ENCODE measurements at regions not wholly inside any gene's neighbourhood (a gene's known extent, or its start where the extent isn't known, plus 50 kb on each side); places are given as distances from the start of the nearest gene placed in this dataset.

GRCh38 chr2:8278709-8279354, 403.0 kb upstream of the ID2 start:
- H3K9ac ChIP-seq (ENCODE audit: low read depth in 1 of 3, low read length in 3 of 3): no peak overlapping the region
- H3K27me3 ChIP-seq (ENCODE audit: control insufficient read depth in 3 of 3, insufficient read depth in 3 of 3, low read length in 3 of 3): no peaks in the 10 kb centered on the region
- peaks cover 2 to 3% (median 3%) of the 10 kb centered on the region in 3 donors for H3K4me1 ChIP-seq (ENCODE audit: control insufficient read depth in 3 of 3, insufficient read depth in 3 of 3, low read length in 3 of 3)
- no peak overlapping the region for H3K27ac ChIP-seq (ENCODE audit: low read depth, low read length)
- no peaks in the 10 kb centered on the region for H3K9me3 ChIP-seq (ENCODE audit: control insufficient read depth in 3 of 3, low read length in 3 of 3)
- H3K36me3 ChIP-seq (ENCODE audit: control insufficient read depth in 3 of 3, insufficient read depth in 3 of 3, low read length in 3 of 3): no peaks in the 10 kb centered on the region
- no peak overlapping the region for H3K4me3 ChIP-seq (ENCODE audit: low read length in 3 of 3)

GRCh38 chr2:8279506-8279905, 402.4 kb upstream of the ID2 start:
- H3K9ac ChIP-seq (ENCODE audit: low read depth in 1 of 3, low read length in 3 of 3): no peak overlapping the region
- H3K27me3 ChIP-seq (ENCODE audit: control insufficient read depth in 3 of 3, insufficient read depth in 3 of 3, low read length in 3 of 3): no peaks in the 10 kb centered on the region
- H3K4me1 ChIP-seq (ENCODE audit: control insufficient read depth in 3 of 3, insufficient read depth in 3 of 3, low read length in 3 of 3): peaks cover 2 to 3% (median 3%) of the 10 kb centered on the region in 3 donors
- H3K9me3 ChIP-seq (ENCODE audit: control insufficient read depth in 3 of 3, low read length in 3 of 3): no peaks in the 10 kb centered on the region
- H3K27ac ChIP-seq (ENCODE audit: low read depth, low read length): no peak overlapping the region
- H3K36me3 ChIP-seq (ENCODE audit: control insufficient read depth in 3 of 3, insufficient read depth in 3 of 3, low read length in 3 of 3): no peaks in the 10 kb centered on the region
- no peak overlapping the region for H3K4me3 ChIP-seq (ENCODE audit: low read length in 3 of 3)

GRCh38 chr2:8281234-8281633, 400.6 kb upstream of the ID2 start:
- H3K36me3 ChIP-seq (ENCODE audit: control insufficient read depth in 3 of 3, insufficient read depth in 3 of 3, low read length in 3 of 3): no peaks in the 10 kb centered on the region
- peaks cover 3 to 5% (median 3%) of the 10 kb centered on the region in 3 donors for H3K4me1 ChIP-seq (ENCODE audit: control insufficient read depth in 3 of 3, insufficient read depth in 3 of 3, low read length in 3 of 3)
- H3K9me3 ChIP-seq (ENCODE audit: control insufficient read depth in 3 of 3, low read length in 3 of 3): no peaks in the 10 kb centered on the region
- H3K27me3 ChIP-seq (ENCODE audit: control insufficient read depth in 3 of 3, insufficient read depth in 3 of 3, low read length in 3 of 3): no peaks in the 10 kb centered on the region
- H3K4me3 ChIP-seq (ENCODE audit: low read length in 3 of 3): no peak overlapping the region
- no peak overlapping the region for H3K9ac ChIP-seq (ENCODE audit: low read depth in 1 of 3, low read length in 3 of 3)
- H3K27ac ChIP-seq (ENCODE audit: low read depth, low read length): no peak overlapping the region

DNA sequence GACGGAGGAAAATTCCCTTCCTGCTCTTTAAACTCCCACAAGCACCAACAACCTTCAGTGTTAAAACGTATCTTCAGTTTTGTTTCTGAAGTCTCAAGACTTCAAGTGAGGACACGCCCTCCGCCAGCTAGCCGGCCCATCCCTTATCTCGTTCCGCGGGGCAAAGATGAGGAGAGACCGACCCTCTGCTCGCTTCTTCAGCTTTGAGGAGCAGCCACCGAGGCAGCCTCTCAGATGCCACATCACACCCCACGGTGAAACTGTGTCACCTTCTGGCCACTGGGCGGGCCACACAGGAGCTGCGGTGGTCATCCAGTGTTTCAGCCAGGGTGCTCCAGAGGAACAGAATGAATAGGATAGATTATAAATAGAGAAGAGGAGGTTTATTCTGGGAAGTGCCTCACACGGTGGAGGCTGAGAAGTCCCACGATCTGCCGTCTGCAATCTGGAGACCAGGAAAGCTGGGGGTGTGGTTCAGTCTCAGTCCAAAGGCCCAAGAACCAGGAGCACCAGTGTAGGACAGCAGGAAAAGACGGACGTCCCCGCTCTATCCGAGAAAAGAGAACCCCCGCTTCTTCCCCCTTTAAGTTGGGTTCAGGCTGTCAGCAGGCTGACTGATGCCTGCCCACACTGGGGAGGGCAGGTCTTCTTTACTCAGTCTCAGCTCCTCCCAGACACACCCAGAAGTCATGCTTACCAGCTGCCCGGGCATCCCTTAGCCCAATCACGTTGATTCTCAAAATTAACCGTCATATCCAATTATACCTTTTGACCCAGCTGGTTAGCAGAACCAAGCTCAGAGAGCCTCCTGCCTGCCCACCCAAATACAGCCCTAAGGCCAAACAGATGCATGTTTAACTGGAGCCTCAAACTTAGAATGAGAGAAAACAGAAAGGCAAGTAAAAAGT, 399.7 kb upstream of the ID2 start:
- Histone ChIP-seq H3K4me3 (ENCODE audit: low read length in 3 of 3) (no peak overlapping the region), H3K36me3 (ENCODE audit: control insufficient read depth in 3 of 3, insufficient read depth in 3 of 3, low read length in 3 of 3) (no peaks in the 10 kb centered on the region), H3K9me3 (ENCODE audit: control insufficient read depth in 3 of 3, low read length in 3 of 3) (no peaks in the 10 kb centered on the region), H3K27ac (ENCODE audit: low read depth, low read length) (no peak overlapping the region), H3K27me3 (ENCODE audit: control insufficient read depth in 3 of 3, insufficient read depth in 3 of 3, low read length in 3 of 3) (no peaks in the 10 kb centered on the region), H3K4me1 (ENCODE audit: control insufficient read depth in 3 of 3, insufficient read depth in 3 of 3, low read length in 3 of 3) (peaks cover 3 to 5% (median 3%) of the 10 kb centered on the region in 3 donors), H3K9ac (ENCODE audit: low read depth in 1 of 3, low read length in 3 of 3) (no peak overlapping the region)

DNA sequence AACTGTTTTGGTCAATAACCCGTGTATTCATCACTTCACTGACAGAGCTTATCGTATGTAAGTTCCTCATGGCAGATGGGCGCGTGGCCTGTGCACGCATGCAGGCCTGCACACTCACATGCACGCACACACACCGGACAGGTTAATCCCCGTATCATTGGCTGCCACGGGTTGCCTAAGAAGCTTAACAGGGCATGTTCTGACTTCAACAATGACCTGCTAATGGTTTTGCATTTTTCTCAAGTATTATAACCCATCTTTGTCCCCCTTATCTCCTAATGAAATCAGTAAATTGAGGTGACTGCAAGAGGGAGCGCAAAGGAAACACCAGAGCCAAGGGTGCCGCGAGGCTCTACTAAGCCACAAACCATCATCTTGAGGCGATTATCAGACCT, 399.0 kb upstream of the ID2 start:
- H3K9ac ChIP-seq (ENCODE audit: low read depth in 1 of 3, low read length in 3 of 3): no peak overlapping the region
- H3K36me3 ChIP-seq (ENCODE audit: control insufficient read depth in 3 of 3, insufficient read depth in 3 of 3, low read length in 3 of 3): no peaks in the 10 kb centered on the region
- no peak overlapping the region for H3K27ac ChIP-seq (ENCODE audit: low read depth, low read length)
- H3K27me3 ChIP-seq (ENCODE audit: control insufficient read depth in 3 of 3, insufficient read depth in 3 of 3, low read length in 3 of 3): no peaks in the 10 kb centered on the region
- H3K4me3 ChIP-seq (ENCODE audit: low read length in 3 of 3): no peak overlapping the region
- peaks cover 2 to 5% (median 3%) of the 10 kb centered on the region in 3 donors for H3K4me1 ChIP-seq (ENCODE audit: control insufficient read depth in 3 of 3, insufficient read depth in 3 of 3, low read length in 3 of 3)
- no peaks in the 10 kb centered on the region for H3K9me3 ChIP-seq (ENCODE audit: control insufficient read depth in 3 of 3, low read length in 3 of 3)

DNA sequence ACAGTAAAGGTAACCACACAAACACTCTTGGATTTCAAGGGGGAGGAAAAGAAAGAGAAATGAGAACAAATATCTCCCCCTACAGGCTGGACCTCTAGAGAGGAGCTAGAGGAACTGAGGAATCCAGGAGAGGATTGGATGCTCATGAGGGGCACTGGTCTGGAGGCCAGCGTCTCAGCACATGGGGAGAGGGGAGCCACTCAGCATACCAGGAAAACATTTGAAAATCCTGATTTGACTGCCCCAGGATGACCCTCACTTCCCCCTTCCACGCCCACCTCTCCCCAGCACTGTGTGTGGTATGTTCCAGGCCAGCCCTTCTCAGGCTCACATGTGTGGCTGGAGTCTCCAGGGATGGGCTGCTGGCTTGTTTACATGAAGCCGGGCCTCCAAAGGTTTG, 396.8 kb upstream of the ID2 start:
- Histone ChIP-seq H3K27ac (ENCODE audit: low read depth, low read length) (no peak overlapping the region), H3K4me3 (ENCODE audit: low read length in 3 of 3) (no peak overlapping the region), H3K36me3 (ENCODE audit: control insufficient read depth in 3 of 3, insufficient read depth in 3 of 3, low read length in 3 of 3) (no peaks in the 10 kb centered on the region), H3K9ac (ENCODE audit: low read depth in 1 of 3, low read length in 3 of 3) (no peak overlapping the region), H3K27me3 (ENCODE audit: control insufficient read depth in 3 of 3, insufficient read depth in 3 of 3, low read length in 3 of 3) (no peaks in the 10 kb centered on the region), H3K9me3 (ENCODE audit: control insufficient read depth in 3 of 3, low read length in 3 of 3) (no peaks in the 10 kb centered on the region), H3K4me1 (ENCODE audit: control insufficient read depth in 3 of 3, insufficient read depth in 3 of 3, low read length in 3 of 3) (peaks cover 0 to 3% (median 0%) of the 10 kb centered on the region in 3 donors)

DNA sequence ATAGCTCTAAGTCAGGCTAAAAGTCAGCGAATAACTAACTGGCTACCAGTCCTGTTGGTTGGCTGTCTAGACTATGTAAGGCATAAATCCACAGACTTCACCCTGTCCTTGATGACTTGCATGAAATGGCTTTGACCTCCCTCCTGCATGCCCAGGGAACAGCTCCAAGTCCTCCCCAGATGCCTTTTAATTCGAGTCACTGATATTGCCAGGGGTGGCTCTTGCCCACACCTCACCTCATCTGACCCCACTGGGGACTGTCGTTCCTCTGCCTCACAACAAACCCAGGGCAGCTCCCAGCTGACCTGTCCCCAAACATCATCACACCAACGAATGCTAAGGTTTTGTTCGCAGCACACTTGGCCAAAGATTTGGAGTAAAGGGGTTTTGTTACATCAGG, 396.0 kb upstream of the ID2 start:
- no peaks in the 10 kb centered on the region for H3K9me3 ChIP-seq (ENCODE audit: control insufficient read depth in 3 of 3, low read length in 3 of 3)
- no peak overlapping the region for H3K4me3 ChIP-seq (ENCODE audit: low read length in 3 of 3)
- no peak overlapping the region for H3K27ac ChIP-seq (ENCODE audit: low read depth, low read length)
- H3K9ac ChIP-seq (ENCODE audit: low read depth in 1 of 3, low read length in 3 of 3): no peak overlapping the region
- peaks cover 0 to 3% (median 0%) of the 10 kb centered on the region in 3 donors for H3K4me1 ChIP-seq (ENCODE audit: control insufficient read depth in 3 of 3, insufficient read depth in 3 of 3, low read length in 3 of 3)
- no peaks in the 10 kb centered on the region for H3K36me3 ChIP-seq (ENCODE audit: control insufficient read depth in 3 of 3, insufficient read depth in 3 of 3, low read length in 3 of 3)
- H3K27me3 ChIP-seq (ENCODE audit: control insufficient read depth in 3 of 3, insufficient read depth in 3 of 3, low read length in 3 of 3): no peaks in the 10 kb centered on the region

GRCh38 chr2:8288206-8288605, 393.6 kb upstream of the ID2 start:
- Histone ChIP-seq H3K9ac (ENCODE audit: low read depth in 1 of 3, low read length in 3 of 3) (no peak overlapping the region), H3K4me1 (ENCODE audit: control insufficient read depth in 3 of 3, insufficient read depth in 3 of 3, low read length in 3 of 3) (peaks cover 0 to 3% (median 0%) of the 10 kb centered on the region in 3 donors), H3K27ac (ENCODE audit: low read depth, low read length) (no peak overlapping the region), H3K9me3 (ENCODE audit: control insufficient read depth in 3 of 3, low read length in 3 of 3) (peaks cover 0 to 2% (median 0%) of the 10 kb centered on the region in 3 donors), H3K36me3 (ENCODE audit: control insufficient read depth in 3 of 3, insufficient read depth in 3 of 3, low read length in 3 of 3) (no peaks in the 10 kb centered on the region), H3K4me3 (ENCODE audit: low read length in 3 of 3) (no peak overlapping the region), H3K27me3 (ENCODE audit: control insufficient read depth in 3 of 3, insufficient read depth in 3 of 3, low read length in 3 of 3) (no peaks in the 10 kb centered on the region)

DNA sequence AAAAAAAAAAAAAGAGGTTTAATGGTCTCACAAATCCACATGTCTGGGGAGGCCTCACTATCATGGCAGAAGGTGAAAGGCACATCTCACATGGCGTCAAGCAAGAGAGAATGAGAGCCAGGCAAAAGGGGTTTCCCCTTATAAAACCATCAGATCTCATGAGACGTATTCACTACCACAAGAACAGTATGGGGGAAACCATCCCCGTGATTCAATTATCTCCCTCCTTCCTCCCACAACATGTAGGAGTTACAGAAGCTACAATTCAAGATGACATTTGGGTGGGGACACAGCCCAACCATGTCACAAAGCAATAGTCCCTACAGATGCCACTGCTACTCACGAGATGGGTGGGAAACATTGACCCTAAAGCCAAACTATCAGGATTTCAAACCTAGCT, 392.7 kb upstream of the ID2 start:
- Histone ChIP-seq H3K9me3 (ENCODE audit: control insufficient read depth in 3 of 3, low read length in 3 of 3) (peaks cover 0 to 2% (median 0%) of the 10 kb centered on the region in 3 donors), H3K27ac (ENCODE audit: low read depth, low read length) (no peak overlapping the region), H3K4me1 (ENCODE audit: control insufficient read depth in 3 of 3, insufficient read depth in 3 of 3, low read length in 3 of 3) (peaks cover 0 to 3% (median 0%) of the 10 kb centered on the region in 3 donors), H3K9ac (ENCODE audit: low read depth in 1 of 3, low read length in 3 of 3) (no peak overlapping the region), H3K4me3 (ENCODE audit: low read length in 3 of 3) (no peak overlapping the region), H3K27me3 (ENCODE audit: control insufficient read depth in 3 of 3, insufficient read depth in 3 of 3, low read length in 3 of 3) (no peaks in the 10 kb centered on the region), H3K36me3 (ENCODE audit: control insufficient read depth in 3 of 3, insufficient read depth in 3 of 3, low read length in 3 of 3) (no peaks in the 10 kb centered on the region)

DNA sequence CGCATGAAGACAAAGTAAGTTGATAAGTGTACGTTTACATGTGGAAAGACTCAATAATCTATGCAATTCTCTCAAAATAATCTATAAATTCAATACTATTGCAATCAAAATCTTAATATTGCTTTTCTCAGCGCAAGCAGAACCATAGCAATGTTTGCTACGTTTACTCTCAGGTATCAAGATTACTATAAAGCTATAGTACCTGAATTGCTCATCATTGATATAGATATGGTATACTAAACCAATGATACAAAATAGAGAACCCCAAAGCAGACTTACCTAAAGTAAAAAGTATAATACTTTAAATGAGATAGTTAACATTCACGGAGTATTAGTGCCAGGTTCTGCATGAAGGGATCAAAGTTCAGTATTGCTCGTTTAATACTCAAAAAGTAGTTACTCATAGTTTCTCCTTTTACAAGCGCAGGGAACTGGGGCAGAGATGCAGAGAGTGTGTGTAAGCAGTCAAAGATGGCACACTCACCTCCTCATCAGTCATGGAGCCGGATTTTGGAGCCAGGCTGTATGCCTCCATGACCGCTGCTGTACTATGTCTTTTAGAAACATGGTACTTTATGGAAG, 391.0 kb upstream of the ID2 start:
- H3K27ac ChIP-seq (ENCODE audit: low read depth, low read length): no peak overlapping the region
- no peaks in the 10 kb centered on the region for H3K4me1 ChIP-seq (ENCODE audit: control insufficient read depth in 3 of 3, insufficient read depth in 3 of 3, low read length in 3 of 3)
- H3K36me3 ChIP-seq (ENCODE audit: control insufficient read depth in 3 of 3, insufficient read depth in 3 of 3, low read length in 3 of 3): no peaks in the 10 kb centered on the region
- H3K9ac ChIP-seq (ENCODE audit: low read depth in 1 of 3, low read length in 3 of 3): no peak overlapping the region
- peaks cover 0 to 2% (median 0%) of the 10 kb centered on the region in 3 donors for H3K9me3 ChIP-seq (ENCODE audit: control insufficient read depth in 3 of 3, low read length in 3 of 3)
- no peaks in the 10 kb centered on the region for H3K27me3 ChIP-seq (ENCODE audit: control insufficient read depth in 3 of 3, insufficient read depth in 3 of 3, low read length in 3 of 3)
- no peak overlapping the region for H3K4me3 ChIP-seq (ENCODE audit: low read length in 3 of 3)
